HepG2 (cell line): ENCODE measurements at regions not wholly inside any gene's neighbourhood (a gene's known extent, or its start where the extent isn't known, plus 50 kb on each side); places are given as distances from the start of the nearest gene placed in this dataset.

ENCODE experiments used
- ATAC-seq: fragments of 200-7000 bp; cut with Tn5 transposase; 3 replicates; pipeline ENCODE4 v1.9.1; 2020; ENCODE audit warnings: mild to moderate bottlenecking, moderate library complexity
- BruUV-seq: library from RNA; stranded (reverse); fragments of 400-500 nt; replicated peaks from 2 replicates; lab custom pipeline; 2021; lab: Mats Ljungman, UMichigan
- CTCF ChIA-PET: fragments of 300-600 bp; formaldehyde crosslinking; extraction: SDS; loops from one replicate; lab custom pipeline; 2021; ENCODE audit warnings: low total read pairs, inconsistent platforms, low intra/inter-chr PET ratio; lab: Yijun Ruan, JAX
- POLR2A ChIA-PET: fragments of 350-600 bp; sonication (Branson Sonifier 250); formaldehyde crosslinking; loops from one replicate; lab custom pipeline; 2020; ENCODE audit warnings: antibody characterized with exemption, inconsistent platforms; lab: Yijun Ruan, JAX
- DNase-seq: peaks from one replicate; pipeline ENCODE4 v3.0.0-alpha.2; 2015; ENCODE audit warnings: low spot score
- FAIRE-seq: peaks from 3 replicates; lab custom pipeline; 2011; peaks lifted over from hg19 to GRCh38; lab: Jason Lieb, UNC
- H2AFZ ChIP-seq: one replicate; pipeline ENCODE4 v1.6.1; 2011; ENCODE audit warnings: low read length, inconsistent platforms
- H3K27ac ChIP-seq: fragments of 300-600 bp; 3 replicates; pipeline ENCODE4 v1.8.0; 2011; ENCODE audit warnings: mixed run types, mild to moderate bottlenecking, mixed read lengths, low read length, inconsistent platforms; ENCODE audit not compliant: insufficient read depth; ENCODE audit errors: extremely low read length
- H3K27me3 ChIP-seq, 2 experiments: fragments of 200-600 bp in 1 of 2; 2 replicates in 1 of 2; 3 replicates in 1 of 2; pipeline versions ENCODE4 v1.6.0 to v1.8.0; 2011; ENCODE audit warnings: low read length in 2 of 2, mild to moderate bottlenecking in 2 of 2, moderate library complexity in 2 of 2, inconsistent platforms in 1 of 2; ENCODE audit not compliant: insufficient read depth in 2 of 2, control insufficient read depth in 1 of 2
- H3K36me3 ChIP-seq, 2 experiments: fragments of 200-600 bp in 1 of 2; replicated peaks in 1 of 2; 2 replicates in 1 of 2; 3 replicates in 1 of 2; pipeline versions ENCODE4 v1.5.1 to v1.8.0; 2011; ENCODE audit warnings: low read length in 2 of 2, inconsistent platforms in 1 of 2; ENCODE audit not compliant: insufficient read depth in 2 of 2, control insufficient read depth in 1 of 2
- H3K4me1 ChIP-seq: 2 replicates; pipeline ENCODE4 v1.5.1; 2012; ENCODE audit warnings: low read length, inconsistent platforms; ENCODE audit not compliant: insufficient read depth
- H3K4me2 ChIP-seq: 2 replicates; pipeline ENCODE4 v1.6.0; 2011; ENCODE audit warnings: low read depth, low read length, inconsistent platforms
- H3K4me3 ChIP-seq, 3 experiments: fragments of 200-600 bp in 1 of 3; sonication (generic), shearing (Covaris generic) in 1 of 3; replicated peaks in 1 of 3; 2 replicates each; pipeline ENCODE4 v1.5.1; 2011 to 2016; ENCODE audit warnings: low read length in 3 of 3, inconsistent platforms in 2 of 3, low read depth in 2 of 3, mild to moderate bottlenecking in 2 of 3, control low read depth in 1 of 3, mixed read lengths in 1 of 3; ENCODE audit not compliant: insufficient read depth in 1 of 3
- H3K79me2 ChIP-seq: one replicate; pipeline ENCODE4 v1.6.1; 2011; ENCODE audit warnings: low read length, inconsistent platforms; ENCODE audit not compliant: insufficient read depth
- H3K9ac ChIP-seq: 2 replicates; pipeline ENCODE4 v1.6.0; 2011; ENCODE audit warnings: mild to moderate bottlenecking, low read depth, low read length, inconsistent platforms; ENCODE audit not compliant: insufficient read depth
- H3K9me3 ChIP-seq: 2 replicates; pipeline ENCODE4 v1.5.1; 2012; ENCODE audit warnings: mild to moderate bottlenecking, low read length
- H4K20me1 ChIP-seq: 2 replicates; pipeline ENCODE4 v1.6.0; 2011; ENCODE audit warnings: inconsistent platforms, mild to moderate bottlenecking, low read length, moderate library complexity; ENCODE audit not compliant: insufficient read depth
- JUN ChIP-seq: sonication (generic); formaldehyde crosslinking; IDR thresholded peaks from 2 replicates; pipeline ENCODE4 v1.4.0; 2020; ENCODE audit warnings: mild to moderate bottlenecking, missing genetic modification reagents
- SMAD3 ChIP-seq: sonication (generic); formaldehyde crosslinking; IDR thresholded peaks from 2 replicates; pipeline ENCODE4 v1.4.0; 2020; ENCODE audit warnings: missing genetic modification reagents
- TCF7L2 ChIP-seq: IDR thresholded peaks from 2 replicates; pipeline ENCODE4 v1.6.1; 2011; ENCODE audit warnings: mild to moderate bottlenecking, low read depth, low read length, moderate library complexity
- ZFP62 ChIP-seq: sonication (generic); formaldehyde crosslinking; IDR thresholded peaks from 2 replicates; pipeline ENCODE4 v1.4.0; 2020; ENCODE audit warnings: missing genetic modification reagents
- ZMAT3 ChIP-seq: sonication (generic); formaldehyde crosslinking; conservative IDR thresholded peaks from 2 replicates; pipeline ENCODE4 v1.7.0; 2021; ENCODE audit warnings: missing genetic modification reagents
- ZNF260 ChIP-seq: sonication (generic); formaldehyde crosslinking; IDR thresholded peaks from 2 replicates; pipeline ENCODE4 v1.4.0; 2020; ENCODE audit warnings: missing genetic modification reagents, low read depth, mild to moderate bottlenecking, borderline replicate concordance
- WGBS: methylation state at CpG from one replicate; pipeline ENCODE4 v1.1.6; 2017; ENCODE audit warnings: low lambda C conversion rate; 5-methylcytosine and 5-hydroxymethylcytosine counted together
- in situ Hi-C: cut with HindIII; loops from 2 replicates; pipeline ENCODE4 v1.10.0; 2017; ENCODE audit warnings: low pct_unique_long_range_greater_than_20kb; ENCODE audit not compliant: extremely low pct_ligation_motif_present
- intact Hi-C: fragments of 100-400 bp; cut with micrococcal nuclease; formaldehyde crosslinking; loops from one replicate; pipeline ENCODE4 v1.10.0; 2022; ENCODE audit not compliant: unreplicated experiment
- TF ChIP-seq, protein P1 (sequence below): sonication (generic); formaldehyde crosslinking; conservative IDR thresholded peaks from 2 replicates; pipeline ENCODE4 v1.4.0; 2020; ENCODE audit warnings: missing genetic modification reagents

DNA sequence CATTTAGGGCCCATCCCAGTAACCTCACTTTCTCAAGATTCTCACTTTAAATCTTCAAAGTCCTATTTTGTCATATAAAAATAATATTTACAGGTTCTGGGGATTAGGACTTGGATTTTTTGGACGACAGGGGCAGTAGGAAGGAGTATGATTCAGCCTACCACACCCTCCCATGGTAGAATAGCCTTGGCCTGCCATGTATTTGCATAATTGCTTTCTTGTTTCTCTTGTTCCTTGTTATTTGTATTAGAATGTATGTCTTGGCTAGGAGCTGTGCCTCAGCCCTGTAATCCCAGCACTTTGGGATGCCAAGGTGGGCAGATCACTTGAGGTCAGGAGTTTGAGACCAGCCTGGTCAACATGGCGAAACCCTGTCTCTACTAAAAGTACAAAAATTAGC, 92.5 kb downstream of the ELAPOR2 start:
- Histone ChIP-seq H3K27me3 (no peaks in the 10 kb centered on the region; a peak in 1 of 5 replicates), H3K4me2 (no peak overlapping the region), H3K79me2 (no peaks in the 10 kb centered on the region), H4K20me1 (no peaks in the 10 kb centered on the region), H3K9ac (no peak overlapping the region), H3K9me3 (no peaks in the 10 kb centered on the region), H3K27ac (no peak overlapping the region), H3K4me3 (no peak overlapping the region)
- no peak for DNase-seq
- intact Hi-C loops = no loop called here
- TF ChIP-seq ZNF260 (CRISPR knock-in tag) = no peak
- TF ChIP-seq, protein P1, sequence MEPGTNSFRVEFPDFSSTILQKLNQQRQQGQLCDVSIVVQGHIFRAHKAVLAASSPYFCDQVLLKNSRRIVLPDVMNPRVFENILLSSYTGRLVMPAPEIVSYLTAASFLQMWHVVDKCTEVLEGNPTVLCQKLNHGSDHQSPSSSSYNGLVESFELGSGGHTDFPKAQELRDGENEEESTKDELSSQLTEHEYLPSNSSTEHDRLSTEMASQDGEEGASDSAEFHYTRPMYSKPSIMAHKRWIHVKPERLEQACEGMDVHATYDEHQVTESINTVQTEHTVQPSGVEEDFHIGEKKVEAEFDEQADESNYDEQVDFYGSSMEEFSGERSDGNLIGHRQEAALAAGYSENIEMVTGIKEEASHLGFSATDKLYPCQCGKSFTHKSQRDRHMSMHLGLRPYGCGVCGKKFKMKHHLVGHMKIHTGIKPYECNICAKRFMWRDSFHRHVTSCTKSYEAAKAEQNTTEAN (CRISPR knock-in tag) = no peak
- TF ChIP-seq, all 625 proteins: peak for 0
- ATAC-seq (no peak), FAIRE-seq (no peak)
- Histone ChIP-seq H3K36me3 (no peaks in the 10 kb centered on the region), H2AFZ (no peak overlapping the region), H3K4me1 (no peaks in the 10 kb centered on the region)
- 72% methylated on average over 2 of the region's 2 CpGs for WGBS
- ChIA-PET CTCF (no interaction called here), POLR2A (no interaction called here)
- no TSS peak for BruUV-seq
- in situ Hi-C loops = no loop called here

- in situ Hi-C loops = no loop called here
- Histone ChIP-seq H3K4me1 (no peaks in the 10 kb centered on the region), H3K9ac (no peak overlapping the region), H3K4me2 (no peak overlapping the region), H3K27me3 (no peaks in the 10 kb centered on the region; a peak in 1 of 5 replicates), H3K36me3 (no peaks in the 10 kb centered on the region), H3K4me3 (no peak overlapping the region), H4K20me1 (no peaks in the 10 kb centered on the region), H3K79me2 (no peaks in the 10 kb centered on the region), H3K9me3 (no peaks in the 10 kb centered on the region), H2AFZ (no peak overlapping the region), H3K27ac (no peak overlapping the region)
- DNase-seq (no peak), FAIRE-seq (no peak), ATAC-seq (no peak)
- no TSS peak for BruUV-seq
- POLR2A ChIA-PET = no interaction called here
- CTCF ChIA-PET = no interaction called here
- WGBS = 58% methylated on average over 2 of the region's 2 CpGs
- TF ChIP-seq SMAD3 (CRISPR knock-in tag) = no peak
- TF ChIP-seq JUN (CRISPR knock-in tag) = no peak
- no peak for TF ChIP-seq TCF7L2
- TF ChIP-seq ZMAT3 (CRISPR knock-in tag) = no peak
- TF ChIP-seq ZFP62 (CRISPR knock-in tag) = no peak
- intact Hi-C loops = no loop called here
These were observed 93.7 kb downstream of the ELAPOR2 start for GRCh38 chr7:86965727-86966120.
